GM23338 (cell line): ENCODE measurements at regions not wholly inside any gene's neighbourhood (a gene's known extent, or its start where the extent isn't known, plus 50 kb on each side); places are given as distances from the start of the nearest gene placed in this dataset.

Experiments
- ATAC-seq: fragments of 200-7000 bp; cut with Tn5 transposase; 3 replicates; pipeline ENCODE4 v1.9.1; 2020
- DNase-seq: peaks from one replicate; pipeline ENCODE4 v3.0.0-alpha.2; 2015; ENCODE audit warnings: low spot score
- H2AFZ ChIP-seq: fragments of 200-600 bp; sonication (generic); 2 replicates; pipeline ENCODE4 v1.8.0; 2016; ENCODE audit warnings: antibody characterized with exemption, mild to moderate bottlenecking, moderate library complexity
- H3F3A ChIP-seq: fragments of 200-600 bp; sonication (generic); replicated peaks from 2 replicates; pipeline ENCODE4 v1.8.0; 2017; ENCODE audit warnings: antibody characterized with exemption, mixed run types, low read depth
- H3K27ac ChIP-seq: fragments of 200-600 bp; sonication (generic); 2 replicates; pipeline ENCODE4 v1.6.1; 2016; ENCODE audit warnings: low read depth
- H3K27me3 ChIP-seq: fragments of 200-600 bp; sonication (generic); 2 replicates; pipeline ENCODE4 v1.8.0; 2016; ENCODE audit warnings: mild to moderate bottlenecking, mixed run types, moderate library complexity; ENCODE audit not compliant: insufficient read depth
- H3K36me3 ChIP-seq: fragments of 200-600 bp; sonication (generic); 2 replicates; pipeline ENCODE4 v1.8.0; 2016; ENCODE audit warnings: mild to moderate bottlenecking; ENCODE audit not compliant: insufficient read depth
- H3K4me1 ChIP-seq: fragments of 200-600 bp; sonication (generic); 2 replicates; pipeline ENCODE4 v1.8.0; 2016; ENCODE audit warnings: mild to moderate bottlenecking, moderate library complexity; ENCODE audit not compliant: insufficient read depth
- H3K4me2 ChIP-seq: fragments of 200-600 bp; sonication (generic); 2 replicates; pipeline ENCODE4 v1.7.1; 2017; ENCODE audit warnings: mixed run types
- H3K4me3 ChIP-seq: fragments of 200-600 bp; sonication (generic); 2 replicates; pipeline ENCODE4 v1.6.1; 2016; ENCODE audit warnings: mixed run types
- H3K79me2 ChIP-seq: fragments of 200-600 bp; sonication (generic); replicated peaks from 2 replicates; pipeline ENCODE4 v1.8.0; 2017; ENCODE audit warnings: mild to moderate bottlenecking; ENCODE audit not compliant: insufficient read depth
- H3K9me2 ChIP-seq: fragments of 200-600 bp; sonication (generic); 2 replicates; pipeline ENCODE4 v1.8.0; 2017; ENCODE audit not compliant: insufficient read depth
- H4K20me1 ChIP-seq: fragments of 200-600 bp; sonication (generic); replicated peaks from 2 replicates; pipeline ENCODE4 v1.8.0; 2017; ENCODE audit warnings: mild to moderate bottlenecking; ENCODE audit not compliant: insufficient read depth
- H3K27ac Mint-ChIP-seq: 2 replicates; pipeline ENCODE4 v1.8.0; 2020; ENCODE audit warnings: inconsistent platforms, mild to moderate bottlenecking, moderate library complexity, mixed read lengths
- H3K27me3 Mint-ChIP-seq: 3 replicates; pipeline ENCODE4 v1.8.0; 2022; ENCODE audit warnings: low read depth, mild to moderate bottlenecking, moderate library complexity, mixed read lengths, inconsistent platforms; ENCODE audit not compliant: insufficient read depth, poor library complexity
- H3K36me3 Mint-ChIP-seq: 3 replicates; pipeline ENCODE4 v1.8.0; 2021; ENCODE audit warnings: low read depth, mild to moderate bottlenecking, inconsistent platforms, moderate library complexity, mixed read lengths
- H3K4me1 Mint-ChIP-seq: 3 replicates; pipeline ENCODE4 v1.8.0; 2020; ENCODE audit warnings: mild to moderate bottlenecking, inconsistent platforms, mixed read lengths
- H3K4me3 Mint-ChIP-seq: 3 replicates; pipeline ENCODE4 v1.8.0; 2021; ENCODE audit warnings: moderate library complexity, mild to moderate bottlenecking, inconsistent platforms, mixed read lengths
- H3K9me3 Mint-ChIP-seq: 3 replicates; pipeline ENCODE4 v1.8.0; 2020; ENCODE audit warnings: moderate library complexity, mild to moderate bottlenecking, inconsistent platforms, mixed read lengths
- CREB1 ChIP-seq: fragments of 250-450 bp; sonication (Bioruptor Pico); IDR thresholded peaks from 2 replicates; pipeline ENCODE4 v1.5.0; 2020; ENCODE audit warnings: low read depth, mild to moderate bottlenecking, moderate library complexity
- ETS1 ChIP-seq: IDR thresholded peaks from 2 replicates; pipeline ENCODE4 v1.6.1; 2016; ENCODE audit warnings: antibody characterized with exemption
- EZH2 ChIP-seq: fragments of 200-600 bp; sonication (generic); IDR thresholded peaks from one replicate; pipeline ENCODE4 v1.8.0; 2017; ENCODE audit warnings: antibody characterized with exemption, mild to moderate bottlenecking, low read depth; ENCODE audit not compliant: unreplicated experiment
- EZH2phosphoT487 ChIP-seq: fragments of 200-600 bp; sonication (generic); IDR thresholded peaks from one replicate; pipeline ENCODE4 v1.8.1; 2018; ENCODE audit warnings: antibody characterized with exemption; ENCODE audit not compliant: unreplicated experiment
- JUNB ChIP-seq: IDR thresholded peaks from one replicate; pipeline ENCODE4 v1.6.1; 2016; ENCODE audit warnings: antibody characterized with exemption; ENCODE audit not compliant: unreplicated experiment
- NANOG ChIP-seq: IDR thresholded peaks from 2 replicates; pipeline ENCODE4 v1.6.1; 2016; ENCODE audit warnings: antibody characterized with exemption, borderline replicate concordance
- REST ChIP-seq: IDR thresholded peaks from one replicate; pipeline ENCODE4 v1.6.1; 2018; ENCODE audit warnings: antibody characterized with exemption; ENCODE audit not compliant: unreplicated experiment
- STAT1 ChIP-seq: IDR thresholded peaks from one replicate; pipeline ENCODE4 v1.6.1; 2016; ENCODE audit warnings: antibody characterized with exemption; ENCODE audit not compliant: unreplicated experiment
- ZNF114 ChIP-seq: fragments of 250-450 bp; sonication (Bioruptor Pico); IDR thresholded peaks from 2 replicates; pipeline ENCODE4 v1.5.0; 2020; ENCODE audit warnings: mild to moderate bottlenecking, moderate library complexity
- ZNF331 ChIP-seq: fragments of 250-450 bp; sonication (Bioruptor Pico); IDR thresholded peaks from 2 replicates; pipeline ENCODE4 v1.5.0; 2020; ENCODE audit warnings: low read depth, mild to moderate bottlenecking, moderate library complexity
- ZNF462 ChIP-seq: fragments of 250-450 bp; sonication (Bioruptor Pico); IDR thresholded peaks from 2 replicates; pipeline ENCODE4 v1.5.0; 2020; ENCODE audit warnings: mild to moderate bottlenecking, moderate library complexity

GRCh38 chr4:163609019-163609418 is 114.5 kb downstream of the TMA16 start:
- H3K27ac Mint-ChIP-seq: no peak overlapping the region

GRCh38 chr4:163610648-163611047 is 116.2 kb downstream of the TMA16 start:
- H3K27ac ChIP-seq: no peak overlapping the region
- Mint-ChIP-seq H3K27ac (no peak overlapping the region), H3K36me3 (no peaks in the 10 kb centered on the region), H3K27me3 (no peaks in the 10 kb centered on the region), H3K9me3 (peaks cover 4% of the 10 kb centered on the region; the same call in 1 of the 3 replicates), H3K4me3 (no peak overlapping the region), H3K4me1 (peaks cover 12% of the 10 kb centered on the region)
- no peaks in the 10 kb centered on the region for H4K20me1 ChIP-seq
- no peak overlapping the region for H3K4me3 ChIP-seq
- TF ChIP-seq STAT1: no peak
- TF ChIP-seq REST: no peak
- no peak for TF ChIP-seq ZNF462
- no peak for TF ChIP-seq ETS1
- TF ChIP-seq ZNF331 (CRISPR knock-in tag): no peak
- no peak for TF ChIP-seq NANOG
- no peak for TF ChIP-seq EZH2
- TF ChIP-seq JUNB: no peak
- TF ChIP-seq ZNF114 (CRISPR knock-in tag): no peak
- no peak for TF ChIP-seq CREB1 (CRISPR knock-in tag)
- TF ChIP-seq EZH2phosphoT487: no peak
- peak; percentile 6 for DNase-seq
- 0 out of 2 replicates have a peak, but pooled peaks cover 5% of the 10 kb centered on the region for H3K4me1 ChIP-seq
- H2AFZ ChIP-seq: no peak overlapping the region
- H3K79me2 ChIP-seq: no peaks in the 10 kb centered on the region
- no peaks in the 10 kb centered on the region; the same call in 1 of the 2 replicates for H3K9me2 ChIP-seq
- no peaks in the 10 kb centered on the region for H3K36me3 ChIP-seq
- H3K4me2 ChIP-seq: no peak overlapping the region
- H3K27me3 ChIP-seq: no peaks in the 10 kb centered on the region
- no peaks in the 10 kb centered on the region for H3F3A ChIP-seq
- ATAC-seq: peak; percentile 43

More at GRCh38 chr4:163609019-163609418, 114.5 kb downstream of the TMA16 start:
- no peaks in the 10 kb centered on the region for H3K36me3 ChIP-seq
- no peaks in the 10 kb centered on the region for H3F3A ChIP-seq
- H2AFZ ChIP-seq: no peak overlapping the region
- Mint-ChIP-seq H3K4me1 (peaks cover 9% of the 10 kb centered on the region; the same call in 2 of the 3 replicates), H3K36me3 (no peaks in the 10 kb centered on the region), H3K9me3 (no peaks in the 10 kb centered on the region), H3K4me3 (no peak overlapping the region), H3K27me3 (no peaks in the 10 kb centered on the region)
- no peak overlapping the region for H3K4me2 ChIP-seq
- H3K4me3 ChIP-seq: no peak overlapping the region
- TF ChIP-seq STAT1: no peak
- H3K9me2 ChIP-seq: peaks cover 8% of the 10 kb centered on the region; the same call in 1 of the 2 replicates
- ATAC-seq: no peak
- no peaks in the 10 kb centered on the region for H4K20me1 ChIP-seq
- no peak overlapping the region for H3K27ac ChIP-seq
- H3K79me2 ChIP-seq: no peaks in the 10 kb centered on the region
- no peak for DNase-seq
- H3K4me1 ChIP-seq: 0 out of 2 replicates have a peak, but pooled peaks cover 5% of the 10 kb centered on the region
- H3K27me3 ChIP-seq: no peaks in the 10 kb centered on the region
